Muscle of arm (tissue), 1 donor: ENCODE measurements at regions not wholly inside any gene's neighbourhood (a gene's known extent, or its start where the extent isn't known, plus 50 kb on each side); places are given as distances from the start of the nearest gene placed in this dataset.

Experiments used
- DNase-seq: peaks from one replicate; pipeline ENCODE4 v3.0.0-alpha.2; 2013

GRCh38 chr13:86946734-86947133, 724.4 kb upstream of the SLITRK5 start:
- no peak for DNase-seq

GRCh38 chr13:86954341-86954740, 716.8 kb upstream of the SLITRK5 start:
- peak; percentile 39 for DNase-seq

- no peak for DNase-seq
These were observed 710.3 kb upstream of the SLITRK5 start for GRCh38 chr13:86960876-86961275.

GRCh38 chr13:86974251-86974994, 696.7 kb upstream of the SLITRK5 start:
- DNase-seq, result no peak

GRCh38 chr13:86974995-86975328, 696.2 kb upstream of the SLITRK5 start:
- no peak for DNase-seq

GRCh38 chr13:86976521-86977324, 694.4 kb upstream of the SLITRK5 start:
- DNase-seq, result no peak

GRCh38 chr13:86986448-86986847, 684.7 kb upstream of the SLITRK5 start:
- no peak for DNase-seq

GRCh38 chr13:86992251-86992650, 678.9 kb upstream of the SLITRK5 start:
- DNase-seq, result no peak

- DNase-seq, result no peak
These were observed 667.9 kb upstream of the SLITRK5 start for GRCh38 chr13:87003265-87003664.

- DNase-seq, result no peak
These were observed 665.7 kb upstream of the SLITRK5 start for GRCh38 chr13:87005511-87005910.

- no peak for DNase-seq
These were observed 635.6 kb upstream of the SLITRK5 start for GRCh38 chr13:87035526-87035925.

GRCh38 chr13:87042946-87043345, 628.2 kb upstream of the SLITRK5 start:
- DNase-seq, result no peak

- no peak for DNase-seq
These were observed 618.4 kb upstream of the SLITRK5 start for GRCh38 chr13:87052731-87053130.

GRCh38 chr13:87057807-87058520, 613.2 kb upstream of the SLITRK5 start:
- DNase-seq, result no peak

GRCh38 chr13:87058786-87059329, 612.3 kb upstream of the SLITRK5 start:
- no peak for DNase-seq

- DNase-seq, result no peak
These were observed 592.0 kb upstream of the SLITRK5 start for GRCh38 chr13:87078947-87079795.

- DNase-seq, result no peak
These were observed 590.9 kb upstream of the SLITRK5 start for GRCh38 chr13:87080100-87080779.

- no peak for DNase-seq
These were observed 587.0 kb upstream of the SLITRK5 start for GRCh38 chr13:87084192-87084591.

- DNase-seq, result no peak
These were observed 583.4 kb upstream of the SLITRK5 start for GRCh38 chr13:87087741-87088140.

GRCh38 chr13:87089391-87089790, 581.8 kb upstream of the SLITRK5 start:
- DNase-seq, result no peak

GRCh38 chr13:87093399-87093798, 577.8 kb upstream of the SLITRK5 start:
- no peak for DNase-seq
